GM12878 (cell line): ENCODE measurements at regions not wholly inside any gene's neighbourhood (a gene's known extent, or its start where the extent isn't known, plus 50 kb on each side); places are given as distances from the start of the nearest gene placed in this dataset.

Experiments
- ATAC-seq: fragments of 200-7000 bp; cut with Tn5 transposase; 3 replicates; pipeline ENCODE4 v1.9.1; 2020; ENCODE audit warnings: mild to moderate bottlenecking, moderate library complexity
- BruUV-seq: library from RNA; stranded (reverse); fragments of 400-500 nt; replicated peaks from 2 replicates; lab custom pipeline; 2021; lab: Mats Ljungman, UMichigan
- CTCF ChIA-PET: fragments of 300-600 bp; sonication (Branson Sonifier 250); formaldehyde crosslinking; extraction: SDS; loops from one replicate; lab custom pipeline; 2021; ENCODE audit warnings: inconsistent platforms; lab: Yijun Ruan, JAX
- POLR2A ChIA-PET: fragments of 350-600 bp; formaldehyde crosslinking; extraction: SDS; loops from one replicate; lab custom pipeline; 2021; ENCODE audit warnings: inconsistent platforms; lab: Charles Lee
- RAD21 ChIA-PET: fragments of 300-600 bp; sonication (Branson Sonifier 250); formaldehyde crosslinking; loops from one replicate; lab custom pipeline; 2023; ENCODE audit warnings: antibody characterized with exemption; ENCODE audit not compliant: unreplicated experiment; lab: Charles Lee
- SMC1A ChIA-PET: fragments of 300-600 bp; sonication (Branson Sonifier 250); formaldehyde crosslinking; loops from one replicate; lab custom pipeline; 2023; ENCODE audit not compliant: unreplicated experiment, uncharacterized antibody; lab: Charles Lee
- DNase-seq: peaks from one replicate; pipeline ENCODE4 v3.0.0-alpha.2; 2011; ENCODE audit warnings: low read depth, low spot score
- FAIRE-seq: peaks from 3 replicates; lab custom pipeline; 2011; peaks lifted over from hg19 to GRCh38; lab: Jason Lieb, UNC
- H2AFZ ChIP-seq: 2 replicates; pipeline ENCODE4 v1.6.0; 2011; ENCODE audit warnings: low read depth, low read length, control low read depth; ENCODE audit not compliant: control insufficient read depth
- H3K27ac ChIP-seq: 2 replicates; pipeline ENCODE4 v1.5.1; 2011; ENCODE audit warnings: control low read depth; ENCODE audit not compliant: control insufficient read depth, insufficient read depth
- H3K27me3 ChIP-seq, 2 experiments: replicated peaks in 1 of 2; 2 replicates each; pipeline versions ENCODE4 v1.6.0 to v1.6.1; 2011; ENCODE audit warnings: low read length in 1 of 2; ENCODE audit not compliant: control insufficient read depth in 2 of 2, insufficient read depth in 2 of 2
- H3K36me3 ChIP-seq, 2 experiments: 2 replicates each; pipeline ENCODE4 v1.5.1; 2011; ENCODE audit warnings: low read length in 1 of 2; ENCODE audit not compliant: control insufficient read depth in 2 of 2, insufficient read depth in 2 of 2
- H3K4me1 ChIP-seq: 2 replicates; pipeline ENCODE4 v1.6.1; 2011; ENCODE audit warnings: mild to moderate bottlenecking, low read length, moderate library complexity, mixed read lengths; ENCODE audit not compliant: control insufficient read depth, insufficient read depth
- H3K4me2 ChIP-seq: 2 replicates; pipeline ENCODE4 v1.6.0; 2011; ENCODE audit warnings: control low read depth; ENCODE audit not compliant: control insufficient read depth, insufficient read depth
- H3K4me3 ChIP-seq: fragments of 200-600 bp; sonication (generic); 2 replicates; pipeline ENCODE4 v1.5.1; 2016
- H3K79me2 ChIP-seq: 2 replicates; pipeline ENCODE4 v1.6.0; 2011; ENCODE audit warnings: low read length; ENCODE audit not compliant: control insufficient read depth, insufficient read depth
- H3K9ac ChIP-seq: 2 replicates; pipeline ENCODE4 v1.8.0; 2011; ENCODE audit warnings: low read length, control low read depth, mixed read lengths; ENCODE audit not compliant: control insufficient read depth, insufficient read depth
- H3K9me3 ChIP-seq: replicated peaks from 3 replicates; pipeline ENCODE4 v1.5.1; 2011; ENCODE audit warnings: mild to moderate bottlenecking, low read length; ENCODE audit not compliant: control insufficient read depth, insufficient read depth
- H4K20me1 ChIP-seq: 2 replicates; pipeline ENCODE4 v1.6.0; 2011; ENCODE audit not compliant: control insufficient read depth, insufficient read depth
- BCL3 ChIP-seq: IDR thresholded peaks from 2 replicates; pipeline ENCODE4 v1.6.1; 2011; ENCODE audit warnings: borderline replicate concordance, low read depth, mild to moderate bottlenecking, moderate library complexity, low read length; ENCODE audit not compliant: insufficient read depth, poor library complexity, severe bottlenecking
- CBFB ChIP-seq: IDR thresholded peaks from 2 replicates; pipeline ENCODE4 v1.6.1; 2016; ENCODE audit warnings: antibody characterized with exemption, low read depth
- CEBPZ ChIP-seq: fragments of 150-350 bp; IDR thresholded peaks from 2 replicates; pipeline ENCODE4 v1.6.1; 2016; ENCODE audit warnings: low read depth, low read length
- EP300 ChIP-seq, 2 experiments: fragments of 150-350 bp in 1 of 2; IDR thresholded peaks; 2 replicates each; pipeline ENCODE4 v1.6.1; 2011 to 2012; ENCODE audit warnings: low read depth in 2 of 2, low read length in 2 of 2, borderline replicate concordance in 1 of 2, improper control_type of control experiment in 1 of 2, inconsistent platforms in 1 of 2; ENCODE audit not compliant: control insufficient read depth in 1 of 2
- ESRRA ChIP-seq: IDR thresholded peaks from 2 replicates; pipeline ENCODE4 v1.6.1; 2012; ENCODE audit warnings: mild to moderate bottlenecking, low read length, improper control_type of control experiment
- PKNOX1 ChIP-seq: fragments of 450-650 bp; IDR thresholded peaks from 2 replicates; pipeline ENCODE4 v1.6.1; 2016; ENCODE audit warnings: mild to moderate bottlenecking
- SMARCA5 ChIP-seq: fragments of 450-650 bp; IDR thresholded peaks from 2 replicates; pipeline ENCODE4 v1.6.1; 2017; ENCODE audit warnings: mild to moderate bottlenecking
- SPI1 ChIP-seq: IDR thresholded peaks from 2 replicates; pipeline ENCODE4 v1.6.1; 2011; ENCODE audit warnings: low read depth, mild to moderate bottlenecking, low read length, moderate library complexity, borderline replicate concordance; ENCODE audit not compliant: insufficient read depth
- STAT3 ChIP-seq: IDR thresholded peaks from 2 replicates; pipeline ENCODE4 v1.6.1; 2011; ENCODE audit warnings: low read depth, low read length, improper control_type of control experiment
- TAF1 ChIP-seq: IDR thresholded peaks from 2 replicates; pipeline ENCODE4 v1.6.1; 2011; ENCODE audit warnings: mild to moderate bottlenecking, low read depth, low read length, borderline replicate concordance
- TCF3 ChIP-seq: IDR thresholded peaks from 2 replicates; pipeline ENCODE4 v1.6.1; 2012; ENCODE audit warnings: low read depth, mild to moderate bottlenecking, low read length, borderline replicate concordance; ENCODE audit not compliant: insufficient read depth
- ZNF24 ChIP-seq: fragments of 450-650 bp; IDR thresholded peaks from 2 replicates; pipeline ENCODE4 v1.6.1; 2017; ENCODE audit warnings: antibody characterized with exemption, mild to moderate bottlenecking
- ZNF592 ChIP-seq: fragments of 450-650 bp; IDR thresholded peaks from 2 replicates; pipeline ENCODE4 v1.6.1; 2017; ENCODE audit warnings: mild to moderate bottlenecking, moderate library complexity
- WGBS: methylation state at CpG from one replicate; pipeline ENCODE4 v1.1.6; 2016; ENCODE audit warnings: low lambda C conversion rate; ENCODE audit not compliant: insufficient replicate concordance, insufficient coverage; ENCODE audit errors: missing lambda C conversion rate; 5-methylcytosine and 5-hydroxymethylcytosine counted together
- in situ Hi-C: fragments of 300-500 bp; cut with MboI; formaldehyde crosslinking; loops from 9 replicates; pipeline ENCODE4 v1.14.3; 2018; ENCODE audit warnings: mixed read lengths
- intact Hi-C: fragments of 100-400 bp; cut with micrococcal nuclease; formaldehyde crosslinking; loops from one replicate; pipeline ENCODE4 v1.14.2; 2022; ENCODE audit not compliant: unreplicated experiment
- TF ChIP-seq, protein P1 (sequence below): IDR thresholded peaks from 2 replicates; pipeline ENCODE4 v1.6.1; 2011; ENCODE audit warnings: low read depth, low read length, improper control_type of control experiment, borderline replicate concordance

DNA sequence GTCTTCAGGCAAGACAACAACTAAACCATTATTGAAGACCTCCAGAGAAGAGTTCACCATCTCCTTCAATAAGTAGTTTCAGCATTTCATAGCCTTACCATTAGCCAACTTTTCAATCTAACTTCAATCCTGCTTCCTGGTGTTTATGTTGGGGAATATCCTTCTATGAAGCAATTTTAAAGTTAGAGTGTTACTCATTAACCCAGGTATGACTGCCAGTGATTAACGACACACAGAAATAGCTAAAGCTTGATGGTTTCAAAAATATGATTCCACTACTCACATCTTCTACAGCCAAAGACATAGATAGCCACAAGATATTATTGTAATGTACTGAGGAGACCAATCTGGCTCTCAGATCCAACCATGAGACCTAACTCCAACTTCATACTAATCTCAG, 403.2 kb downstream of the EFNB2 start:
- BruUV-seq, result no TSS peak
- no peak overlapping the region for H3K4me2 ChIP-seq
- no peak for FAIRE-seq
- no peaks in the 10 kb centered on the region for H3K9me3 ChIP-seq
- intact Hi-C loops, result no loop called here
- no peak overlapping the region for H3K9ac ChIP-seq
- no peaks in the 10 kb centered on the region for H3K79me2 ChIP-seq
- RAD21 ChIA-PET, result no interaction called here
- H3K4me1 ChIP-seq, result no peaks in the 10 kb centered on the region
- no peak for DNase-seq
- CTCF ChIA-PET, result no interaction called here
- ATAC-seq, result no peak
- no peak overlapping the region for H2AFZ ChIP-seq
- H3K4me3 ChIP-seq, result no peak overlapping the region
- no peak overlapping the region for H3K27ac ChIP-seq
- SMC1A ChIA-PET, result no interaction called here
- no peaks in the 10 kb centered on the region for H4K20me1 ChIP-seq
- H3K27me3 ChIP-seq, result no peaks in the 10 kb centered on the region
- H3K36me3 ChIP-seq, result no peaks in the 10 kb centered on the region
- POLR2A ChIA-PET, result no interaction called here
- in situ Hi-C loops, result no loop called here
- WGBS, result 0% methylated on average over 1 of the region's 1 CpG
- TF ChIP-seq BCL3 (no peak), ZNF592 (no peak), SPI1 (no peak), STAT3 (no peak), TAF1 (no peak), TCF3 (no peak), ESRRA (no peak), CBFB (no peak), CEBPZ (no peak), ZNF24 (no peak), PKNOX1 (no peak), EP300 (IDR thresholded peaks at IDR 0.05; ENCODE audit: borderline replicate concordance in 1 of 2, control insufficient read depth in 1 of 2, low read depth in 2 of 2, low read length in 2 of 2) (no peak), SMARCA5 (no peak)
- TF ChIP-seq, protein P1, sequence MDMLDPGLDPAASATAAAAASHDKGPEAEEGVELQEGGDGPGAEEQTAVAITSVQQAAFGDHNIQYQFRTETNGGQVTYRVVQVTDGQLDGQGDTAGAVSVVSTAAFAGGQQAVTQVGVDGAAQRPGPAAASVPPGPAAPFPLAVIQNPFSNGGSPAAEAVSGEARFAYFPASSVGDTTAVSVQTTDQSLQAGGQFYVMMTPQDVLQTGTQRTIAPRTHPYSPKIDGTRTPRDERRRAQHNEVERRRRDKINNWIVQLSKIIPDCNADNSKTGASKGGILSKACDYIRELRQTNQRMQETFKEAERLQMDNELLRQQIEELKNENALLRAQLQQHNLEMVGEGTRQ, result no peak
